Neural crest cell (in vitro differentiated cells): ENCODE measurements at regions not wholly inside any gene's neighbourhood (a gene's known extent, or its start where the extent isn't known, plus 50 kb on each side); places are given as distances from the start of the nearest gene placed in this dataset.

Experiments
- DNase-seq: peaks from one replicate; pipeline ENCODE4 v3.0.0; 2021; ENCODE audit warnings: low read depth, mixed read lengths, low spot score
- H3K27ac Mint-ChIP-seq: one replicate; pipeline ENCODE4 v1.8.0; 2021; ENCODE audit warnings: mild to moderate bottlenecking, mixed read lengths; ENCODE audit not compliant: unreplicated experiment
- H3K27me3 Mint-ChIP-seq: 2 replicates; pipeline ENCODE4 v1.8.0; 2021; ENCODE audit warnings: low read depth, mild to moderate bottlenecking, mixed read lengths
- H3K36me3 Mint-ChIP-seq: 2 replicates; pipeline ENCODE4 v1.8.0; 2021; ENCODE audit warnings: low read depth, mild to moderate bottlenecking, mixed read lengths
- H3K4me1 Mint-ChIP-seq: 2 replicates; pipeline ENCODE4 v1.8.0; 2021; ENCODE audit warnings: mixed read lengths
- H3K4me3 Mint-ChIP-seq: one replicate; pipeline ENCODE4 v1.8.0; 2021; ENCODE audit warnings: mild to moderate bottlenecking, mixed read lengths
- H3K9me3 Mint-ChIP-seq: 2 replicates; pipeline ENCODE4 v1.8.0; 2021; ENCODE audit warnings: mixed read lengths
- TF ChIP-seq, protein P1 (sequence below): fragments of 200-600 bp; sonication (generic); conservative IDR thresholded peaks from 2 replicates; pipeline ENCODE4 v1.5.0; 2021; ENCODE audit warnings: antibody characterized with exemption, mild to moderate bottlenecking

DNA sequence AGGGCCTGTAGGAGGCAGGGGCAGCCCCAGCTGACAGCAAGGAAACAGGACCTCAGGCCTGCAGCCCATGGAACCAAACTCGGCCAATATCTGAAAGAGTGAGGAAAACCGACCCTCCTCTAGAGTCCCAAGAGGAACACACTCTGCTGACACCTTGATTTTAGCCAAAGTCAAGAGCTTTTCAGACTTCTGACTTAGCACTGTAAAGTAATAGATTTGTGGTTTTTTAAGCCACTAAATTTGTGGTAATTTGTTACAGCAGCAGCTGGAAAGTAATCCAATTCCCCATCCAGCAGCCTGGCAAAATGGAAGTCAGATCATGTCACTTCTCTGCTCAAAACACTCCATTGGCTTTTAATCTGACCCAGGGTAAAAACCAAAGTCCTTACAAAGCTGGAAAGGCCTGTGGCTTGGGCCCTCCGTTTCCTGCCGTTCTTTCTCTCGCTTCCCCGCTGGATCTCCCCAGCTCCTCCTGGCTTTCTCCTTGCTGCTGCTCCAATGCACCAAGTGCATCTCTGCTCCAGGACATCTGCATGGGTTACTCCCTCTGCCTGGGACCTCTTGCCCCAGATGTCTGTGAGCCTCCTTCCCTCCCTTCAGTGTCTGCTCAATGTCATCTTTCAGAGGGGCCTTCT lies 79.0 kb downstream of the C5orf15 start:
- no peak overlapping the region for H3K27ac Mint-ChIP-seq
- no peaks in the 10 kb centered on the region for H3K36me3 Mint-ChIP-seq
- peaks cover 20% of the 10 kb centered on the region for H3K4me1 Mint-ChIP-seq
- TF ChIP-seq, protein P1, sequence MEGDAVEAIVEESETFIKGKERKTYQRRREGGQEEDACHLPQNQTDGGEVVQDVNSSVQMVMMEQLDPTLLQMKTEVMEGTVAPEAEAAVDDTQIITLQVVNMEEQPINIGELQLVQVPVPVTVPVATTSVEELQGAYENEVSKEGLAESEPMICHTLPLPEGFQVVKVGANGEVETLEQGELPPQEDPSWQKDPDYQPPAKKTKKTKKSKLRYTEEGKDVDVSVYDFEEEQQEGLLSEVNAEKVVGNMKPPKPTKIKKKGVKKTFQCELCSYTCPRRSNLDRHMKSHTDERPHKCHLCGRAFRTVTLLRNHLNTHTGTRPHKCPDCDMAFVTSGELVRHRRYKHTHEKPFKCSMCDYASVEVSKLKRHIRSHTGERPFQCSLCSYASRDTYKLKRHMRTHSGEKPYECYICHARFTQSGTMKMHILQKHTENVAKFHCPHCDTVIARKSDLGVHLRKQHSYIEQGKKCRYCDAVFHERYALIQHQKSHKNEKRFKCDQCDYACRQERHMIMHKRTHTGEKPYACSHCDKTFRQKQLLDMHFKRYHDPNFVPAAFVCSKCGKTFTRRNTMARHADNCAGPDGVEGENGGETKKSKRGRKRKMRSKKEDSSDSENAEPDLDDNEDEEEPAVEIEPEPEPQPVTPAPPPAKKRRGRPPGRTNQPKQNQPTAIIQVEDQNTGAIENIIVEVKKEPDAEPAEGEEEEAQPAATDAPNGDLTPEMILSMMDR = no peak
- no peak for DNase-seq
- no peaks in the 10 kb centered on the region for H3K27me3 Mint-ChIP-seq
- peaks cover 4% of the 10 kb centered on the region for H3K9me3 Mint-ChIP-seq
- H3K4me3 Mint-ChIP-seq = no peak overlapping the region

DNA sequence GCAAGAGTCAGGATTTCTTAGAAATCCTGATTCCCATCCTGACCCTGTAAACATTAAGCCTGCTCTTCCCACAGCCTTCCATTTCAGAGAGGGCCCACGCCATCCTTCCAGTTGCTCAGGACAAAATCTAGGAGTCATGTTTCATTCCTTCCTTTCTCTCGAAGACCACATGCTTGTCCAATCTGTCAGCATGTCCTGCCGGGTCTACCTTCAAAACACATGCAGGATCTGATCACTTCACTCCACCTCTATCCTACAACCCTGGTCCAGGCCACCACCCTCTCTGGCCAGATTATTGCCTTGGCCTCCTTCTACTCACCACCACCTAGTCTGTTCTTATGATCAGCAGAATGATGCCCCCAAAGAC lies 79.8 kb downstream of the C5orf15 start:
- peaks cover 4% of the 10 kb centered on the region for H3K9me3 Mint-ChIP-seq
- no peak for DNase-seq
- H3K27ac Mint-ChIP-seq = peak overlapping the region; percentile 58
- H3K4me3 Mint-ChIP-seq = no peak overlapping the region
- H3K27me3 Mint-ChIP-seq = no peaks in the 10 kb centered on the region
- TF ChIP-seq, protein P1 = no peak
- no peaks in the 10 kb centered on the region for H3K36me3 Mint-ChIP-seq
- H3K4me1 Mint-ChIP-seq = peaks cover 17% of the 10 kb centered on the region

DNA sequence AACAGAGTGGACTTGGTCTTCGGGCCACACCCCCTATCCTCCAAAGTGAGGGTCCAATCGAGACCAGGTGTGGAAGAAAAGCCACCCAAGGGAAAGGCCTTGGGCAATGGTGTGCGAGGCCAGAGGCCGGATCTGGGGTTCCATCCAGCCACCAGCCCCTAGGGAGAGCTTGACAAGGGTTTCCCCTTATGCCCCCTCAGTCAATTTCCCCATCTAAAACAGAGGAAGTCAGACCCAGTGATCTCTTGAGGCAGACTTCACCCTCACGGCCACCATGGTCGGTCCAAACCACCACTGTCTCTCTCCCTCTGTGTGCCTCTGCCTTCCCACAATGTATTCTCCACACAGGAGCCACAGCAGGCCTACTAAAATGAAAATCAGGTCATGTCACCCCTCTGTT lies 82.9 kb downstream of the C5orf15 start:
- Mint-ChIP-seq H3K27ac (no peak overlapping the region), H3K27me3 (no peaks in the 10 kb centered on the region)
- TF ChIP-seq, protein P1 = no peak

DNA sequence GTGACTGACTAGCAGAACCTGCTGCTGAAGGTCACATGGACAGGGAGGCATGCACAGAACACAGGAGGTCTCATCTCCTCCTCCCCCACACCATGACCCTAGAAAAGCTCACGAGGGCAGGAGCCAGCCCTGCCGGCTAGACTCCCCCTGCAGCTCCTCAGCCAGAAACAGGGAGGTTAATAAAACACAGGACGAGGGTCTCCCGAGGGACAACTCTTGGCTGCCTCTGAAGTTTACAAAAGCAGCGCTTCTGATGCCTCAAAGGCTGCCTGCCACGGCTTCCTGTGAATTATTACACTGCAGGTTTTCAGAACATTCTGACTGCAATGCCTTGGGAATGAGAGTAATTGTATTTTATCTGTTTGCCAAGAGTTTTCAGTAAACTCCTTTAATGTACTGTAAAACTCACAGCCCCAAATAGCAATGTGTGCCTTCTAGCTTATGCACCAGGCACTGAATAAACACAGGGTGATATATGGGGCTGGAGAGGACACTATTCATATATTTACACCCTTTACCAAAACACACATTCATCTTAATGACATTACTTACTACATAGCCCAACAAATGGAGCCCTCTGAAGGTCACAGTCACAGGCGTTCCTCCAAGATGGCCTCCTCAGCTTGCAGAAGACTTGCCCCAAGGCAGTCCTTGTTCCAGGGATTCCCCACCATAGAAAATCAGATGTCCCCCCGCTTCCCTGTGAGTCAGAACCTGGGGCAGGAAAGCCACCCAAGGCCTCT lies 83.7 kb downstream of the C5orf15 start:
- no peak overlapping the region for H3K4me3 Mint-ChIP-seq
- TF ChIP-seq, protein P1 = no peak
- H3K4me1 Mint-ChIP-seq = peaks cover 23% of the 10 kb centered on the region
- peaks cover 4% of the 10 kb centered on the region for H3K9me3 Mint-ChIP-seq
- H3K36me3 Mint-ChIP-seq = no peaks in the 10 kb centered on the region
- no peak for DNase-seq
- no peaks in the 10 kb centered on the region for H3K27me3 Mint-ChIP-seq
- H3K27ac Mint-ChIP-seq = peak overlapping the region; percentile 28

More for the DNA sequence above, 82.9 kb downstream of the C5orf15 start:
- Mint-ChIP-seq H3K9me3 (peaks cover 4% of the 10 kb centered on the region), H3K4me1 (peaks cover 23% of the 10 kb centered on the region), H3K4me3 (no peak overlapping the region), H3K36me3 (no peaks in the 10 kb centered on the region)
- no peak for DNase-seq

DNA sequence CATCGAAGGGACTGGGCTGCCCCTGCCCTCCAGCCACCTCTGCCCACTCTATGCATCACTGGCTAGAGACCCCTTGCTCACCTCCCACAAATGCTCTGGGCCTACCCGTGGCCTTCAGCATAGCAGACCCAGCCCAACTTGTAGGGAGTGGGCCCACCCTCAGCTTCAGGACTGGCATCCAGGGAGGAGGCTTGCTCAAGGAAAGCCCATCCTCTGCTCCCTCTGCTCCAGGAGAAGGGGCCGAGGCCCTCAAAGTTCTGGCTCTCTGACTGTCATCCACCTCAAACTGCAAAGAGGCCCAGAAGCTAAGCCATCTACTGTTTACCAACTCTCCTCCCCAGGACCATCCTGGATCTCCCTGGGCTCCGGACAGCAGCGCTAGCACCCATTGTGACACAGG lies 84.5 kb downstream of the C5orf15 start:
- TF ChIP-seq, protein P1 = no peak
- H3K4me3 Mint-ChIP-seq = no peak overlapping the region
- no peaks in the 10 kb centered on the region for H3K36me3 Mint-ChIP-seq
- no peak for DNase-seq
- peaks cover 4% of the 10 kb centered on the region for H3K9me3 Mint-ChIP-seq
- H3K27ac Mint-ChIP-seq = no peak overlapping the region
- H3K27me3 Mint-ChIP-seq = no peaks in the 10 kb centered on the region
- H3K4me1 Mint-ChIP-seq = peaks cover 23% of the 10 kb centered on the region
